ENCODE measurements at regions not wholly inside any gene's neighbourhood (a gene's known extent, or its start where the extent isn't known, plus 50 kb on each side); places are given as distances from the start of the nearest gene placed in this dataset.
"Not testable (repeated sequence)": the region's sequence is repeated elsewhere in the genome, so short reads cannot be mapped to it uniquely, and the experiment has no call there.

DNA sequence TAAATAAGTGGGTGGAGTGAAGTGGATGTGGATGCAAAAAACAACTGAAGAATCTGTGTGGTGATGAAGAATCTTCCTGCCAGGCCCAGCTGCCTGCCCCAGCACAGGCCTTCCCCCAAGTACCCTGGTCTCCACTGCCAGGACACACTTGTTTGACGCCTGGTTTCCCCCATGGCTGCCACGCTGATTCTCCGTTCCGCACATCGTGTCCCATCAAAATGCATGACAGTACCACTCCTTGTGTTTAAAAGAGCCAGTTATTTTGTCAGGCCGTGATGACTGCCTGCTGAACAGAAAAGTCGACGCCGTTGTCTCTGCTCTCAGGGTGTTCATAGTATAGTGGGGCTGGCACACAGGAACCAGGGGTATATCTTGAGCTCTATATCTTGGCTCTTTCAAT lies 50.3 kb upstream of the KYNU start:
- no peak for DNase-seq

DNA sequence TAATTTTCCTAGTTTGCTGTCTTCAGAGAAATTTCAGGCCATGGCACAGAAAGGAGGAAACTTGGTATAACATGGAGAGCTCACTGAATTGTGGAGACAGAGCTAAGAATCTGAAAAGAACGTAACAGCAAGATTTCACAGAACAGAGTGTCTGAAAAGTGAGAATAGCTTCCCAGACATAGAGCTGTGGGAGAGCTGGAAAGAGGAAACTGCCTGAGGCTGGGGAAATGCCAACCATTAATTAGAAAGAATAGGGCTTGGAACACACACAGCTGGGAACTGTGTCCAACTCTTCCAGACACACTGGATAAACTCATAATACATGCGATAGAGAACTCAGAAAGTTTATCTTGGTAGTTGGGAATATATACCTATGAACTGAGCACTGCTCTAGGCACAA lies 51.6 kb upstream of the KYNU start:
- no peak for DNase-seq

DNA sequence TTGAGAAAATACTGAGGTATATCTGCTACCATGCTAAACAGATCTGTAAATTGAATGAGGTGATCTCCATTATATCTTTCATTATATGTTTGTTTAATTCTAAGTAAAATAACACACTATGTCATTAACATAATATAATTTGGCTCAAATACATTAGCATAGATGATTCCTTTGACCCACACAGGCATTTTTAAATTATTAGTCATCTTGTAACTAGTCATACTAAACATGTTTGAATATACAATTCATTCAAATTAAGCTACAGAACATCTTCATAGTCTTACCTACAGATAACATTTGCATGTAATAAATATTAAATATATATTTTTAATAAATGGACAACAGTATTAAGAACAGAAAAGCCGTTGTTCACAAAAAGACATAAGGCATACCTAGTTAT lies 52.7 kb upstream of the KYNU start:
- DNase-seq, result no peak

DNA sequence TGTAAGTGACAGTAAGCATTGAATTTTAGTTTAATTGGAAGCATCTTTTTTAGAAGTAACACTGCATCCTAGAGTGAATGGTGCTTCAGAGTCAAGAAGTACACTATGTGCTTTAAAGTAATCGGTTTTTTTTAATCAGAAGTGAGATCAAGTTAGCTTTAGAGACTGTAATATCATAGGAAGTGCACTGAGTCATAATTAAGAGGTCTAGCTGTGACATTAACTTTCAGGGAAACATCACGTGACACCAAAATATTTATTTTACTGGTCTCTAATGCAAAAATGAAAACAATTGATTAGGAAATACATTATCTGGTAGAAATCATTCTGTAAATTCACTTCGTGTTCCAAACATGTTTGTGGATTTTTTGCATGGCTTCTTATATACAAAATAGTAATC lies 55.3 kb upstream of the KYNU start:
- DNase-seq, result no peak

DNA sequence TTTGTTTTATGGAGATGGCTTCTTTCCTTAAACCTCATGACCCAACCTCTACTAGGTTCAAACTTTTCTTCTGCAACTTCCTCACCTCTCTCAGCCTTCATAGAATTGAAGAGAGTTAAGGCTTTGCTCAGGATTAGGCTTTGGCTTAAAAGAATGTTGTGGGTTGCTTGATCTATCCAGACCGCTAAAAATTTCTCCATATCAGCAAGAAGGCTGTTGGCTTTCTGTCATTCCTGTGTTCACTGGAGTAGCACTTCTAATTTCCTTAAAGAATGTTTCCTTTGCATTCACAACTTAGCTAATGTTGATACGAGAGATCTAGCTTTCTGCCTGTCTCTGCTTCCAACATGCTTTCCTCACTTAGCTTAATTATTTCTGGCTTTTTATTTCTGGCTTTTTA lies 58.1 kb upstream of the KYNU start:
- DNase-seq, result no peak

DNA sequence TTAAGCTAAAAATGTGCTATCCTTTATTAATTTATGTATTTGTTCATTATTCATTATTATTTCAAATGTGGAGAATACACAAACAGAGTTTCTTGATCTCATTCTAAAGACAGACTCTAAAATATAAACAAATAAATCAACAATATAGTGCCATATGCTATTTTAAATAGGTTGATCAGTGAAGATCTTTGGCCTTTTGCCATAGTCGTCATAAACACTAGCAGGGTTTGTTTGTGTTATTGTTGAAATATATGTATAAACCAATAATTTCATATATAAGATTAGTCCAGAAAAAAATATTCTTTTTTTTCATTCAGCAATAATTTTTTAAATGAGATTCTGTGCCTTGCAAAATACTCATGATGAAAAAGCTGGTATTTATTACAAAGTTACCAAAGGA lies 62.1 kb upstream of the KYNU start:
- no peak for DNase-seq

DNA sequence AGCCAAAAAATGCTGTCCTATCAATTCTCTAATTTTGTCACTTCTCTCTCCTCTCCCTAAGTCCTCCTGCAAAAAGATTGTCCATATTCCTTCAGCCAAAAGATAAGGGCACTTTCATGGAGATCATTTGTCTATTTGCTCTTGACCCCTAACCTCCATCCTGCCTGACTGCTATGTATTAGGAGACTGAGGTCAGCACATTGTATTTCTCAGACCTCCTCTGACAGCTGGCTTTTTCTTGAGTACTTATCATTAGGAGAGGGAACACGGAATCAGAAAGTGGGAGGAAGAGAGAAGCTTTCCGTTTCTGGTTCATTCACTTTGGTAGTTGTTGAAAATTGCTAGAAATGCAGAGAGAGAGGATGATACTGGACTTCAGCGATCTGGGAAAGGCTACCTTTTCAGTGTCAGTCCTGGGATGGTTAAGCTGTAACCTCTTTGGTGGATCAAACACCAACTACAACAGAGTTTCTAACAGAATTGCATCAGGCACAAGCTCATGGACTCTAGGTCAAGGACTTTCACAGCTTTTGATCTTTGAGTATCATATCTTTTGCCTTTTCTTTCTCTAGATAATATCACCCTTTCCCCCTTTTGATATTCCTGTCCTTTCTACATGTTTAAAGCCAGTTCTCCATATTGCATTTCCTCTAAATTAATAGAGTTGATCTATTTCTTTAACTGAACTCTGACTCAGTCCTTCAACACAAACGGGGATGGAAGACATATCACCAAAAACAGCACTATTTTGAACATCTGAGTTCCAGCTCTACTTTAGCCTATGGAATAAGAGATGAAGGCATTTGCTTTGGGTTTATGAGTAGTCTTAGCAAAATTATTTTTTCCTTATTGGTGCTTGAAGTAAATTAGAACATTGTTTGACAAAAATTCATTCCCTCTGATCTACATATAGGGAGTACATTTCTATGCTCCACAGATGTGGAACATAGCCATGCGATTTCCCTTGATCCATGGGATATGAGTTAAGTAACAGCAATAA lies 63.3 kb upstream of the KYNU start:
- DNase-seq, result no peak

DNA sequence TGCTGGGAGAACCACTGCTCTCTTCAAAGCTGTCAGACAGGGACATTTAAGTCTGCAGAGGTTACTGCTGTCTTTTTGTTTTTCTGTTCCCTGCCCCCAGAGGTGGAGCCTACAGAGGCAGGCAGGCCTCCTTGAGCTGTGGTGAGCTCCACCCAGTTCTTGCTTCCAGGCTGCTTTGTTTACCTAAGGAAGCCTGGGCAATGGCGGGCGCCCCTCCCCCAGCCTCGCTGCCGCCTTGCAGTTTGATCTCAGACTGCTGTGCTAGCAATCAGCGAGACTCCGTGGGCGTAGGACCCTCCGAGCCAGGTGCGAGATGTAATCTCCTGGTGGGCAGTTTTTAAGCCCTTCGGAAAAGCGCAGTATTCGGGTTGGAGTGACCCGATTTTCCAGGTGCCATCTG lies 65.8 kb upstream of the KYNU start:
- not testable (repeated sequence) for DNase-seq

DNA sequence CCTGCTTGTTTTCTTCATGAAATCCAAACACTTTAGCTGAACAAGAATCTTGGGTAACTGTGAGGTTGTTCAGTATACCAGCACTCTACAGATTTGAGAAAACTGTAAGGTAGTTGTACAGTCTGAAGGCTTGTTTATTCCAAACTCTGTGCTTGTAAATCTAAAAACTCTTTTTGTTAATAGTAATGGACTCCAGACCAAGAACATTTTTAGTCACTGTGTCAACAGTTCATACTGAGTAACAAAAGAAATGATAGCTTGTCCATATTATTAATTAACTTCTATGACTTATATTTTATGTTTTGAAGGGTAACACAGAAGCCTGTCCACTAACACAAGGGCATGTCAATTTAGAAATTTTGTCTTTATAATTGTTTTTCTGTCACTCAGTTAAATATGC lies 72.2 kb upstream of the KYNU start:
- no peak for DNase-seq

DNA sequence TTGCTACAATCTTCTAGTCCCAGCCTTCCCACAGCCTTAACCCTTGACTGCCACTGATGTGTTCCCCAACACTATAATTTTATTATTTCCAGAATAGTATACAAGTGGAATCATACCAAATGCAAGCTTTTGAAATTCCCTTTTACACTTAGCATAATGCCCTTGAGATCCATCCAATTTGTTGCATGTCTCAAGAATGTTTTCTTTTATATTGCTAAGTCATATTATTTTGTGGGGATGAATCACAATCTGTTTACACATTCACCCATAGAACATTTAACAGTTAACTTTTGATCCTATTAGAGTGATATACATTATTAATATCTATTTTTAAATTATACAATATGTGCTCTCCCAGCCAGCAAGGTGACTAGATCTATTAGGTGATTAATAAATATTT lies 74.3 kb upstream of the KYNU start:
- DNase-seq, result no peak

DNA sequence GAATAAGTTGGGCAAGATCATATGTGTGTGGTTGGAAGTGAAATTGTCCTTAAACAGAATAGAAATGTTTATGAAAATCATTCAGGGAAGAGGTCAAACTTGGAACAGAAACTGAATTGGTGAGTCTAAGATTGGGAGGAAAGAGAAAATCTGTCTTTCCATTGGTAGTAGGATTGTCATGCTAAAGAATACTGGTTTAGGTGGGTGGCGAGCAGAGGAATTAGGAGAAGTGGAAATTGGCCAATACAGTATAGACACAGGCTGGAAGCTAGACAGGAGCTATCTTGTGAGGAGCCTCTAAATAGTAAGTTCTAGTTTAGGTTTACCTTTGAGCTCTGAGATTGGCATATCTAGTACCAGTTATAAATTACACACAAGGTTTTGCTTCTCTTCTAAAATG lies 80.9 kb upstream of the KYNU start:
- no peak for DNase-seq

DNA sequence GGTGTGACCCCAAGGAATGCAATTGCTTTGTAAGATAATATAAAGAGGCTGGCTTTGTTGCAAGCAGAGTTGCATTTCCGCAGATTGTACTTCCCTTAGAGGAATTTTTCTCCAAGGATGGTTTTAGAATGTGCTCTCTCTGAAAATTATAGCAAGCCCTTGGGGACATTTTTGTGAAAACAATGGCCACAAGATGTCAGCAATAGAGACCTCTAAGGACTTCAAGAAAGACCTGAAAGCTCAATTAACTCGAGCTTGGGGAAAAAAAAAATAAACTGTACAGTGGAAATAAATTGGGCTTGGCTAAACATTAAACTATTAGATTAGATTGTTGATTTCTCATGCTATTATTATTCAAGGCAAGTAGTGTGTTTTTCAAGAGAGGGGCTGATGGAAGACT lies 81.3 kb upstream of the KYNU start:
- no peak for DNase-seq

DNA sequence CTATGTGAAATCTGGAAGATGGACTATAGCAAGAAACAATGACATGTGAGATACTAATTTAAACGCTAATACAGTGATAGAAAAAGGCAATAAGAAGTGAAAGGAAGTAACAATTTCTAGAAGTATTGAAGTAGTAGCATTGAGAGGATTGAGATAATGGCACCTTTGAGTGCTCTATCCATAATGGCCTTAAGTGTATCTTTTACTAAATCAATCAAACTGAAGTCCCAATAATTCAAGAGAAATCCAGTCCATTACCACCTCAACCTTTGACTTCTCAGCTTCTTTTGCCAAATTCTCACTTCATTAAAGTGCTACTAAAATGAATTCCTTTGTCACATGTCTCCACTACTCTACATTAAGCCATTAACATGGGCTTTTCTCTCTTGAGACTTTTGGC lies 82.6 kb upstream of the KYNU start:
- no peak for DNase-seq

DNA sequence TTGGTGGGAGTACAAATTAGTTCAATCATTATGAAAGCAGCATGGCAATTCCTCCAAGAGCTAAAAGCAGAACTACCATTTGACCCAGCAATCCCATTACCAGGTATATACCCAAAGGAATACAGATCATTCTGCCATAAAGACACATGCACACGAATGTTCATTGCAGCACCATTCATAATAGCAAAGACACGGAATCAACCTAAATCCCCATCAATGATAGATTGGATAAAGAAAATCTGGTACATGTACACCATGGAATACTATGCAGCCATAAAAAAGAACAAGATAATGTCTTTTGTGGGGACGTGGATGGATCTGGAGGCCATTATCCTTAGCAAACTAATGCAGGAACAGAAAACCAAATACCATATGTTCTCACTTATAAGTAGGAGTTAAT lies 85.1 kb upstream of the KYNU start:
- DNase-seq, result not testable (repeated sequence)

DNA sequence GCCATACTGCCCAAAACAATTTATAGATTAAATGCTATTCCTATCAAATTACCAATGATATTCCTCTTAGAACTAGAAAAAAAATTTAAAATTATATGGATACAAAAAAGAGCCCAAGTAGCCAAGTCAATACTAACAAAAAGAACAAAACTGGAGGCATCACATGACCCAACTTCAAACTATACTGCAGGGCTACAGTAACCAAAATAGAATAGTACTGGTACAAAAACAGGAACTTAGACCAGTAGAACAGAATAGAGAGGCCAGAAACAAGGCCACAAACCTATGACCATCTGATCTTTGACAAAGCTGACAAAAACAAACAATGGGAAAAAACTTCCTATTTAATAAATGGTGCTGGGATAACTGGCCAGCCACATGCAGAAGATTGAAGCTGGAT lies 86.1 kb upstream of the KYNU start:
- DNase-seq, result no peak

DNA sequence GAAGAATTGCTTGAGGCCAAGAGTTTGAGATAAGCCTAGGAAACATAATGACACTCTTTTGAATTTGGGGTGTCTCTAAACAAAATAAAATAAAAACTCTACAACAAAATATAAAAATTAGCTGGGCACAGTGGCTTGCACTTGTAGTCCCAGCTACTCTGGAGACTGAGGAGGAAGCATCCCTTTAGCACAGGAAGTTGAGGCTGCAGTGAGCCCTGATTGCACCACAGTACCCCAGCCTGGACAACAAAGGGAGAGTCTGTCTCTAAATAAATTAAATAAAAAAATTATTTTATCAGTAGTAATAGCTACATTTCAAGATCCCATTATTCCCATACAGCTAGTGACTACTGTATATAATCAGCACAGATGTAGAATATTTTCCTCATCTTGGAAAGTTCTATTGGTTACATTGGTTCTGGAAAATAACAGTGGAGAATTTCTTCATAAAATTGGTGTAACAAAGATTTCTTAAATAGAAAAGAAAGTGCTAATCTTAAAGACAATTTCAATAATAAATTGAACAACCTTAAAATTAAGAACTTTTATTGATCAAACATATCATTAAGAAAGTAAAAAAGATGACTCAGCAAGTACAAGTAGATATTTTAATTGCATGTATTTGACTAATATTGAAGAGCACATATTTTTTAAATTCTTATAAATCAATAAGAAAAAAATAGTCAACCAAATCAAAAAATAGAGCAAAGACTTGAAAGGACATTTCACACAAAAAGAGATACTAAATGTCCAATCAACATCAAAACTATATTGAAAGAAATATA lies 90.4 kb upstream of the KYNU start:
- DNase-seq, result no peak

DNA sequence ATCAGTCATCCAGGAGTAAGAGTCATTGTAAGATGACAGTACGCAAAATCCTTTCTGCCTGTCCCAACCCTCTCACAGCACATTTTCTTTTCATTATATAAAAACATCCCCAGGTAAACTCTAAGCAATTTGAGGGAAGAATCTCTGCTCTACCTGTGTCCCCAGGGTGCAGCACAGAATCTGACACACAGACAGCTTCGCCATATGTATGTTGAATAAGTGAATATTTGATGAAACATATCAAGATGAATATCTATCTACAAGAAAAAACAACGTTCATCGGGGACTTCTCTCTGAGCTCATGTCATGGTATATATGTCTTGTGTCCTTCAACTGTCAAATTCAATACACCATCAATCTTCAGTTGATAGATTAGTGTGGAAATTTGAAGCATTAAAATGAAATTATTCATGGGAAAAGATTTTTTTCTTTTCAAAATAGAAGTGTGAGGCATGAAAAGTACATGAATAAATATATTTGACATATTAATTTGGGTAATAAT lies 94.5 kb upstream of the KYNU start:
- no peak for DNase-seq

DNA sequence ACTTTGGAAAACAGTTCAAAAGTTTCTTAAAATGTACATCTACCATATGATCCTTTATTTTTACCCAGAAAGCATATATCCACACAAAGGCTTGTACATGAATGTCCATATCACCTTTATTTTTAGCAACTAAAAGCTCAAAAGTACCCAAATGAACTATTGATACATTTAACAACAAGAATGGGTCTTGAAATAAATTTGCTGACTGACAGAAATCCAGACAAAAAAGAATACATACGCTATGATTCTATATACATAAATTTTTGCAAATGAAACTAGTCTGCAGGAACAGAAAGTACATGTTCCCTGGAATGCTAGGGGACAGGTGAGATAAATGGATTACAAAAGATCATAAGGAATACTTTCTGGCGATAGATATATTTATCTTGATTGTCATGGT lies 96.3 kb upstream of the KYNU start:
- no peak for DNase-seq

DNA sequence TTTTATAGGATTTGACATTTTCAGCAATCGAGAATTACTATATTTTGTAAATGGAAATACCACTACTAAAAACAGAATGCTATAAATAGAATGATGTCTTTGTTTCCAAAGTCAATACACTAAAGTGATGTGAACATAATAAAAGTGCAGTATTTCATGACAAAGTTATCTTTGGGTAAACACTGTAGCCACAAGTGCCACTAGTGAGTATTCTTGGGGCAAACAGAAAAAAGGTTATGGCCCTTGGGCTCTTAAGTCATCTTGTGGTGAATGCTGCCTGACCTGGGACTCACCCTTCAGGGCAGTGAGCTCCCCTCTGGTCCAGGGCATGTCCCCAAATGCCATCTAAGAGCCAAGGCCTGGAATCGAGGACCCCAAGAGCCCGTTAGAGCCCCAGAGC lies 99.2 kb upstream of the KYNU start:
- DNase-seq, result no peak

DNA sequence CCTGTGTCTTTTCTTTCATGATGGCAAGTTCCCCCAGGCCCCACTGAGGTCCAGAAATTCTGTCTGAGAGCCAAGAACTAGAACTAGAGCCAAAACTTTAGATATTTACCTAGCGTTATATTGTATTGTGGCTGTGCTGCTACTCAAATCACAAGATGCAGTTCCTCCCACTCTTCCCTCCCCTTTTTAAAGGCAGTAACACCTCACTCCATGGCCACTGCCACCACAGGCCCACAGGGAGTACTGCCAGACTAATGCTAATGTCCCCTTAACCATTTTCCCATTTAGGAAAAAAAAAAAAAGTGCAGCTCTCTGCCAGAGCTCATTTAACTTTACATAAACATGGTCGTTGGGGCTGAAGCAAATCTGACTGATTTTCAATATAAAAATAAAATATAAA lies 99.7 kb upstream of the KYNU start:
- no peak for DNase-seq

DNA sequence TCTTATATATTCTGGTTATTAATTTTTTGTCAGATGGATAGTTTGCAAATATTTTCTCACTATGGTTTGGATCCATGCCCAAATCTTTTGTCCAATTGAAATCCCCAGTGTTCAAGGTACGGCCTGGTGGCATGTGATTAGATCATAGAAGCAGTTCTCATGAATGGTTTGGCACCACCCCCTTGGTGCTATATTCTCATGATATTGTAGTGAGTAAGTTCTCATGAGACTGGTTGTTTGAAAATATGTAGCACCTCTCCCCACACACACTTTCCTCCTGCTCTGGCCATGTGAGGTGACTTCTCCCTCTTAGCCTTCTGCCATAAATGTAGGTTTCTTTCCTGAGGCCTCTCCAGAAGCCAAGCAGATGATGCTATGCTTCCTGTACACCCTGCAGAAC lies 107.7 kb upstream of the KYNU start:
- no peak for DNase-seq

DNA sequence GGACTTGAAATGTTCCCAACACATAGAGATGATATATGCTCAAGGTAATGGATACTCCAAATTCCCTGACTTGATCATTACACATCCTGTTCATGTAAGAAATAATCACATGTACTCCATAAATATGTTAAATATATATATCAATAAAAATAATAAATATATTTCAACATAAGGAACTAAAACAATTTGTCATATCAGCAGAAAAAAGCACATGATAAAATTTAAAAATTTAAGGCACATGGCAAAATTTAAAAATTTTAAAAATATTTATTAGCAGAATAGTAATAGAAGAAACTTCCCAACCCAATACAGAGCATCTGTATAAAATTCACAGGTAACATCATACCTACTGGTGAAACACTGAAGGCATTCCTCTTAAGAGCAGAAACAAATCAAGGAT lies 109.6 kb upstream of the KYNU start:
- no peak for DNase-seq

DNA sequence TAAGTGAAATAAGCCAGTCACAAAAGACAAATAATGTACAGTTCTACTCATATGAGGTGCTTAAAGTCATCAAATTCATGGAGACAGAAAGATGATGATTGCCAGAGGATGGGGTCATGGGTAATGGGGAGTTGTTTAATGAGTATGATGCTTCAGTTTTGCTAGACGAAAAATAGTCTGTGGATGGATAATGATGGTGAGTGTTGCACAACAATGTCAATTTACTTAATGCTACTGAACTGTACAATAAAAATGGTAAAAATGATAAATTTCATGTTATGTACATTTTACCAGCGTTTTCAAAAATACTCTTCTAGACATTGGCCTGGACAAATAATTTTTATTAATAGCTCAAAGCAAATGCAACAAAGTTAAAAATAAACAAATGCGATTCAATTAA lies 118.5 kb upstream of the KYNU start:
- DNase-seq, result no peak

DNA sequence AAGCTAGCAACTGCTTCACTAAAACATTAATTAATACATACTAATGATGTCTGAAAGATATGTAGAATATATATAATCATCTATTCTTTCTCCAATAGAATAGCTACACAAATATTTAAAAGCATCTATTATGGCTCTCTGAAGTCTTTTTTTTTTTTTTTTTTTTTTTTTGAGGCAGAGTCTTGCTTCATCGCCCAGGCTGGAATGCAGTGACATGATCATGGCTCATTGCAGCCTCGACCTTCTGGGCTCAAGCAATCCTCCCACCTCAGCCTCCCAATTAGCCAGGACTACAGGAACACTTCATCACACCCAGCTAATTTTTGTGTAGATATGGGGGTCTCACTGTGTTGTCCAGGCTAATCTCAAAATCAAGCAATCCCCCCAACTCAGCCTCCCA lies 120.4 kb upstream of the KYNU start:
- no peak for DNase-seq

Data from right forelimb (tissue), 1 donor.